GM18498 (cell line): ENCODE measurements at regions not wholly inside any gene's neighbourhood (a gene's known extent, or its start where the extent isn't known, plus 50 kb on each side); places are given as distances from the start of the nearest gene placed in this dataset.
"Not testable (repeated sequence)": the region's sequence is repeated elsewhere in the genome, so short reads cannot be mapped to it uniquely, and the experiment has no call there.

Experiments used
- ATAC-seq: cut with Tn5 transposase; IDR thresholded peaks from one replicate; pipeline ENCODE4 v1.9.1; 2021; ENCODE audit warnings: mild to moderate bottlenecking, moderate library complexity; ENCODE audit not compliant: unreplicated experiment

- ATAC-seq = no peak
Measured at GRCh38 chr4:155026715-155027114, 181.7 kb upstream of the NPY2R start.

DNA sequence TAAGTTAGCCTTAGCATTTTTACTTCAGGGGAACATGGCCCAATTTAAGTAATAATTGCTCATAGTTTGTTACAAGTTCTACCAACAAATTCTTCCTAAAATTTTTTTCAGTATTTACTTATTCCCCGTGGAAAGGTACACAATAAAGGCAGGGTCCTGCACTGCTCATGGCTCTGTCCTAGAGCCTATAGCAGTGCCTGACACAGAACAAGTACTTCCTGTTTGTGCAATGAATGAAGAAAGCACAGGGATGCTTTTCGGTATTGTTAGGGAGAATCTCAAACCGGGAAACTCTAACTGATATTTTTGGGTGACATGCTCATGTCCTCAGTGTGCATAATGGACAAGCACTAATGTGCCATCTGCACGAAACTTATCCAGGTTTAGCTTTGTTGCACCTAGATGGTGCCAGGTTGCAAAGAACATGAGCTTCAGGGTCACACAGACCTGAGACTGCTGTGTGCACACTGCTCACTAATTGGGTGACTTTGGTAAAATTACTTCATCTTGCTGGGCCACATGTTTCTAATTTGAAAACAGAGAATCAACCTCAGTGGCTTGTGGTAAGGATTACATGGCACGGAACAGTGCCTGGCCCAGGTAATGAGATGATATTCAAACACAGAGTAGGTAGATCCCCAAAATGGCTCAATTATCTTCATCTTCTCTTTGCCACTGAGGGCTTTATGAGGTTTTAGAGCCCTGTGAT is 175.8 kb upstream of the NPY2R start:
- peak; percentile 79 for ATAC-seq

- no peak for ATAC-seq
Measured at GRCh38 chr4:155033604-155034003, 174.8 kb upstream of the NPY2R start.

DNA sequence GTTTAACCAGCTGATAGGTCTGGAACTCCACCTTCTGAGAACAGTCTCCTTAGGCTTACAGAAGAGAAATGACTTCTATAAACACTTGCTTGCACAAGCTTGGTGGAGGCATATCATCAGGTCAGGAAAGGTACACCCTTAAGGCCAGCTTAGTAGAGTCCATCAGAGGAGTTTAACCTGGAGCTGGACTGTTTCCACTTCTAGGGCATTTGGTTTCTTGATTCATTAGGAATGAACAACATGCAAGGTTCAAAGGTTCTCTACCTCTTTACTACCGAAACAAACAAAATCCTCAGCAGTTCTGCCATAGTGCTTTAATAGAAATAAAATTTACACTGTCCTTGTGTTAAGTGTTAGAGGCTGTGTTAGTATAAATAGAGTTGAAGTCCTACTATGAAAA is 171.4 kb upstream of the NPY2R start:
- no peak for ATAC-seq

DNA sequence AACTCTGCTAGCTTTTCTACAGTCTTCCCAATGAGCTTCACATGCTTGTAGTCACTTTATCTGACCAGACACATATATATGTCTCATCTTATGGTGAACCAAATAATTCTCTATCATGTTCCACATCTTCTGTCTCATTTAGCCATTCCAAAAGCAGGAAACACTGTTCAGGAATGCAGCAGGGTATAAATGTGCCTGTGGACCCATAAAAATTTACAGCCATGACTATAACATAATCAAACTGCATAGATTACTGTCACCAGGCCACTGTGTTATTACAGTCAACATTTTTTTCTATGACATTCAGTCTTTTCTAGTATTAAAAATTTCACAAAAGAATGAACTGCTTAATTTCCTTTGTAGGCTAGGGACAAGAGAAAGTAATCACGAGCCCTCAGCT is 170.0 kb upstream of the NPY2R start:
- ATAC-seq = no peak

GRCh38 chr4:155039162-155039561 is 169.3 kb upstream of the NPY2R start:
- ATAC-seq = no peak

DNA sequence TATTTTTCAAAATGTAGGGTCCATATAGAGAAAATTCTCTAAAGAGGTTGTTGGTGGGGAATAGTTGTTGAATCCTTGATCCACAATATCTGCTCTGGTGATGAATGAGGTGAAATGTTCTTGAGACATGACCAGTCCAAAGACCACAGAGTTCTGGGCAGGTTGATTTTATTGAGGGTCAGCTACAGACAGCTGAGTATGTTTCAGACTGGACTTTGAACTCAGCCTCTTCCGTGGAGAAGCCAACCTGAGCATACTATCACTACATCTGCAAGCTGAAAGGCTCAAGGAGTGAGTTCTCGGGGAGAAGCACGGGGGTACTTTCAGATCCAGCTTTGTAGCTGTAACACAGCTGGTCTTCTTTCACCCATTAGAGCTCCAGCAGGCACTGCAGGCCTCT is 168.4 kb upstream of the NPY2R start:
- ATAC-seq = no peak

DNA sequence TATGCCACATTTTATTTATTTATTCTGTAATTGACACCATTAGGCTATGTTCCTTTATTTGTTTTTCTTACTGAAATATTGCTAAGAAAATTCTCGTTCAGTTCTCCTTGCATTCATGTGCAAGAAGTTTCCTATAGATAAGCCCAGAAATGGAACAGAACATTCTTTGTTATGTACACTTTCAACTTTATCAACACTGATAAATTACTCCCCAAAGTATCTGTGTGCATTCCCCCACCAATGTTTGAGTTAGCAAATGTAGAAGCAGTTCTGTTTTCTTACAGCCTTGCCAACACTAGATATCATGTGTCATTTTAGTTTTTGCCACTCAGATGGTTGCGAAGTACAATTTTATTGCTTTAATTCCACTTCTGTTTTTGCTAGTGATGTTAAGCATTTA is 166.4 kb upstream of the NPY2R start:
- ATAC-seq = no peak

DNA sequence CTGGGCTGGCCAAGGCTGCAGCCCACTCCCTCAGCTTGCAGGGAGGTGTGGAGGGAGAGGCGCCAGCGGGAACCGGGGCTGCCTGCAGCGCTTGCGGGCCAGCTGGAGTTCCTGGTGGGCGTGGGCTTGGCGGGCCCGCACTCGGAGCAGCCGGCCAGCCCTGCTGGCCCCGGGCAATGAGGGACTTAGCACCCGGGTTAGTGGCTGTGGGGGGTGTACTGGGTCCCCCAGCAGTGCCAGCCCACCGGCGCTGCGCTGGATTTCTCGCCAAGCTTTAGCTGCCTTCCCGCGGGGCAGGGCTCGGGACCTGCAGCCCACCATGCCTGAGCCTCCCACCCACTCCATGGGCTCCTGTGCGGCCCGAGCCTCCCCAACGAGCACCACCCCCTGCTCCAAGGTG is 164.2 kb upstream of the NPY2R start:
- ATAC-seq = not testable (repeated sequence)

- ATAC-seq = no peak
Measured at GRCh38 chr4:155047755-155048154, 160.7 kb upstream of the NPY2R start.

DNA sequence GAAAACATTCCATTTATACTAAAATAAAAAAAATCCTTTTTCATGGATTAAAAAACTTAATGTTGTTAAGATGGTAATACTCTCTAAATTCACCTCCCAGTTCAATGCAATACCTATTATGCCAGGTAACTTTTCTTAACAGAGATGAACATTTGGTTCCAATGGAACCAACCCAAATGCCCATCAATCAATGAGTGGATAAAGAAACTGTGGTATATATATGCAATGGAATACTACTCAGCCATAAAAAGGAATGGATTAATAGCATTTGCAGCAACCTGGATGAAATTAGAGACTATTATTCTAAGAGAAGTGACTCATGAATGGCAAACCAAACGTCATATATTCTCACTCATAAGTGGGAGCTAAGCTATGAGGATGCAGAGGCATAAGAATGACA is 154.4 kb upstream of the NPY2R start:
- ATAC-seq = not testable (repeated sequence)

DNA sequence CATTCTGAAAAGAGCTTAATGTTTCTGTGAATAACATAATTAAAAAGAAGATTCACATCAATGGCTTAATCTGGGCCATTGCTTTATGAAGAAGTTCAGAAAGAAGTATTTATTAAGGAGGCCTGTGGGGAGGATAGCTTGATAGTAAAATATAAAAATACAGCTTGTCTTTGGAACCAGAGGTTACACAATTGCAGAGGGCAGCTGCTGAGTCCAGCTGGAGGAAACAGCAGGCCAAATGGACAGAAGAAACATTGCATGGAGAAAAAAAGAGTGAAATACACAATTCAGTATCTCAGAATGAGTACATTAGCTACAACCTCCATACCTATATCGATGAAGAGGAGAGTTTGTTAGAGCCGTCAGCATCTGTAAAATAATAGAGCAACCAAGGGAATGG is 148.0 kb upstream of the NPY2R start:
- no peak for ATAC-seq

GRCh38 chr4:155060873-155061272 is 147.6 kb upstream of the NPY2R start:
- ATAC-seq = no peak

GRCh38 chr4:155062948-155063347 is 145.5 kb upstream of the NPY2R start:
- ATAC-seq = no peak

DNA sequence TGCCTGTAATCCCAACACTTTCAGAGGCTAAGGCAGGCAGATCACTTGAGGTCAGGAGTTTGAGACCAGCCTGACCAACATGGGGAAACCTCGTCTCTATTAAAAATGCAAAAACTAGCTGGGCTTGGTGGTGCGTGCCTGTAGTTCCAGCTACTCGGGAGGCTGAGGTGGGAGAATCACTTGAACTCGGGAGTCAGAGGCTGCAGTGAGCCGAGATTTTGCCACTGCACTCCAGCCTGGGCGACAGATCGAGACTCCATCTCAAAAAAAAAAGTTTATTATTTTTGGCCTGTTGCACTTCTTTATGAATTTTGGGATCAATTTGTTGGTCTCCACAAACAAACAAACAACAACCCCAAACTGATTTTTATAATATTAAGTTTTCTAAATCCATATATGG is 143.5 kb upstream of the NPY2R start:
- ATAC-seq = not testable (repeated sequence)

DNA sequence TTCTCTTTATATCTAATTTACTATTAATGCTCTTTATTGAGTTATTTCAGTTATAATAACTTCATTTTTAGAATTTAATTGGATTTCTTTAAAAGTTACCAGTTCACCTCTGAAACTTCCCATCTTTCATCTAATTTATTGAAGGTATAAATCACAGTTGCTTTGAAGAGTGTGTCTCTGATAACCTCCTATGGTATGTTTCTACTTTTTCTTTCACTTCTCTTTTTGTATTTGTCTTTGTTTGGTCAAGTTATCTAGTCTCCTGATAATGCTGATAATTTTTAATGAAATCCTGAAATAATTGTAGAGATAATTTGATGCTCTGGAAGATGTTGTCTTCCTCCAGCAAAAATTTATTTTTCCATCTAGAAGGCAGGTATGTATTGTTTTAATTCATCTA is 141.6 kb upstream of the NPY2R start:
- no peak for ATAC-seq

- ATAC-seq = no peak
Measured at GRCh38 chr4:155071962-155072361, 136.5 kb upstream of the NPY2R start.

DNA sequence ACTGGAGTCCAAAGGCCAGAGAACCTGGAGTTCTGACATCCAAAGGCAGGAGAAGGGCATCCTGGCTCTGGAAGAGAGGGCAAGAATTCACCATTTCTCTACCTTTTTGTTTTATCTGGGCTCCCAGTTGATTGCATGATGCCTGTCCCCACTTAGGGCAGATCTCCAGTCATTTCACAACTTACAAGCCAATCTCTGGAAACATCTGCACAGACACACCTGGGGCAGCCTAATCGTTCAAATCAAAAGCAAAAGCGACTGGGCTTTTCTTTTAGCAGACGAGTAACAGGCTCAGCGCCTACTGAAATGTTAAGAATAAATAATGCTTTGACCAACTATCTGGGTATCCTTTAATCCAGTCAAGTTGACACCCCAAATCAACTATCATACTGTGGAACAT is 136.0 kb upstream of the NPY2R start:
- ATAC-seq = no peak

DNA sequence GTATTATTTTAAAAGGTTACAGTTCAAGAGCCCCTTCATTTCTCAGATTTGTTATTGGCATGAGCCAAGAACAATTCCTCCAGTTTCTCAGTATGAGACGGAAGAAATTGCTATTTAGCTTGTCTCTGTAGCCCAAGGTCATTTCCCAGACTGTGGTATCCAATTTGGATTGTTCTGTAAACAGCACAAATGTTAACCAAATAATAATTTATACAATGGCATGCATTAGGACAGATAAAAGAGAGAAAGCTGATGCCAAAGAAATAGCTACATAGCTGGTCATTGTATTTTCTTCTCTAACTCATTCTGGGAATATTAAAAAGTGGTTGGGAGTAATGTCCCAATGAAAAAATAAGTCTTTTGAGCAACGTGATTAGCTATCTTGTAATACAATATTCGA is 134.6 kb upstream of the NPY2R start:
- ATAC-seq = no peak

DNA sequence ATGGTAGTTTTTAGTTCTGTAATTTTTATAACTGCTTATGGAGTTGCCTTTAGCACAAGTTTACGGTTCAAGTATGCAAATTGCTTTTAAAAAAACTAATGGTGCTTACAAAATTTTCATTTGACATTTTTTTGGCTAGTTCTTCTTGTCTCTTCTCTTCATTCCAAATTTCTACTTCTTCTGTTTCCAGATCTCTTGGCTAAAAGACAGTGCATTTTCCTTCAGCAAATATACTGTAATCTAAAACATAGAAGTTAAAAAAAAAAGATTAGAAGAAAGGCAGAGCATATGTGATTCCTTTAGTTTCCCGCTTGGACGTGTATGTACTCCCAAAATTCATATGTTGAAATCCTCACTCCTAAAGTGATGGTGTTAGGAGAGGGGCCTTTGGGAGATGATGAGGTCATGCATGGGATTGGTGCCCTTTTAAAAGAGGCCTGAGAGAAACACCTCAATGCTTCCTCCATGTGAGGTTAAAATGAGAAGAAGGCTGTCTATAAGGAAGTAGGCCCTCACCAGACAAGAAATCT is 132.1 kb upstream of the NPY2R start:
- ATAC-seq = no peak

DNA sequence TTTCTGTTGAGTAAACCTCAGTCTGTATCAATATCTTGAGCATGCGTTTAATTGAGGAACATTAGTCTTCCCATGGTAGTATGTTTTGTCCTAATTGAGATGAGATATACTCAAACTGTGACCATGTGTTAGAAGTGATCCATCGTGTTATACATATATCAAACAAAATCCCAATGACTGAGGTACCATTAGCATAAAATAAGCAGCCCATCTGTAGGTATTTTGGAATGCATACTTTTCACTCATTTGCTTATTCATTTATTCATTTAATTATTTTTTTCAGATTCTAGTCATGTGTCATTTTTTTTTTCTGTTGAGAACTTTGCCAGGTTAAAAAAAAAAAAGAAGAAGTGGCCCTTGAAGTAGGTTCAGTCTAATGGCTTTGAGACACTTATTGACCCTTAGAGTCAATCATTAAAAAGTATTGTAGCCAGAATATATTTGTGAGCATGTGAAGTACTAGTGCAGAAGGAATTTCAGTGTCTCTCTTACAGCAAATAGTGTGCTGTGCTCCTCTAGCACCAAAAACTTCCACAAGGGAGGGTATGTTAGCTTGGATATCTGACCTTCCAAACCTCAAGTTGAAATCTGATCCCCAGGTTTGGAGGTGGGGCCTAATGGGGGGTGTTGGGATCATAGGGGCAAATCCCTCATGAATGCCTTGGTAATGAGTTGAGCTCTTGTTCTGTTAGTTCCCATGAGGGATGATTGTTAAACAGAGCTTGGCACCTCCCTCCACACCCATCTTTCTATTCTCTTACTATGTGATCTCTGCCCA is 130.8 kb upstream of the NPY2R start:
- ATAC-seq = no peak

GRCh38 chr4:155079871-155080270 is 128.6 kb upstream of the NPY2R start:
- ATAC-seq = no peak
